Peyer's patch (tissue), 4 donors: ENCODE measurements at regions not wholly inside any gene's neighbourhood (a gene's known extent, or its start where the extent isn't known, plus 50 kb on each side); places are given as distances from the start of the nearest gene placed in this dataset.

Experiments used
- POLR2A ChIP-seq, 2 donors: fragments of 450-650 bp; IDR thresholded peaks; one replicate each; pipeline ENCODE4 v1.5.1; 2017; ENCODE audit warnings: antibody characterized with exemption in 2 of 2, mild to moderate bottlenecking in 2 of 2, moderate library complexity in 2 of 2
- TF ChIP-seq, protein P1 (sequence below), 6 experiments: fragments of 450-650 bp in 4 of 6; fragments of 200-600 bp in 2 of 6; sonication (generic) in 1 of 6; IDR thresholded peaks; one replicate each; pipeline ENCODE4 v1.5.1; 2017 to 2019; ENCODE audit warnings: antibody characterized with exemption in 6 of 6, mild to moderate bottlenecking in 3 of 6, moderate library complexity in 1 of 6

- TF ChIP-seq, protein P1, sequence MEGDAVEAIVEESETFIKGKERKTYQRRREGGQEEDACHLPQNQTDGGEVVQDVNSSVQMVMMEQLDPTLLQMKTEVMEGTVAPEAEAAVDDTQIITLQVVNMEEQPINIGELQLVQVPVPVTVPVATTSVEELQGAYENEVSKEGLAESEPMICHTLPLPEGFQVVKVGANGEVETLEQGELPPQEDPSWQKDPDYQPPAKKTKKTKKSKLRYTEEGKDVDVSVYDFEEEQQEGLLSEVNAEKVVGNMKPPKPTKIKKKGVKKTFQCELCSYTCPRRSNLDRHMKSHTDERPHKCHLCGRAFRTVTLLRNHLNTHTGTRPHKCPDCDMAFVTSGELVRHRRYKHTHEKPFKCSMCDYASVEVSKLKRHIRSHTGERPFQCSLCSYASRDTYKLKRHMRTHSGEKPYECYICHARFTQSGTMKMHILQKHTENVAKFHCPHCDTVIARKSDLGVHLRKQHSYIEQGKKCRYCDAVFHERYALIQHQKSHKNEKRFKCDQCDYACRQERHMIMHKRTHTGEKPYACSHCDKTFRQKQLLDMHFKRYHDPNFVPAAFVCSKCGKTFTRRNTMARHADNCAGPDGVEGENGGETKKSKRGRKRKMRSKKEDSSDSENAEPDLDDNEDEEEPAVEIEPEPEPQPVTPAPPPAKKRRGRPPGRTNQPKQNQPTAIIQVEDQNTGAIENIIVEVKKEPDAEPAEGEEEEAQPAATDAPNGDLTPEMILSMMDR (IDR thresholded peaks at IDR 0.05), result no peak
- no peak for TF ChIP-seq POLR2A (IDR thresholded peaks at IDR 0.05)
These were observed 58.4 kb upstream of the FAM216B start for GRCh38 chr13:42722883-42723539.
